Effector memory CD8-positive, alpha-beta T cell (primary cell): ENCODE measurements at regions not wholly inside any gene's neighbourhood (a gene's known extent, or its start where the extent isn't known, plus 50 kb on each side); places are given as distances from the start of the nearest gene placed in this dataset.

Experiments
- ATAC-seq: fragments of 150-1000 bp; cut with Tn5 transposase; replicated peaks from 2 replicates; pipeline ENCODE4 v1.10.0; 2021; ENCODE audit warnings: mild to moderate bottlenecking, moderate library complexity
- DNase-seq, 3 experiments: peaks; one replicate each; pipeline ENCODE4 v3.0.0; 2021
- H3K27ac Mint-ChIP-seq, 2 donors: one replicate each; pipeline ENCODE4 v1.8.0; 2022; ENCODE audit warnings: mild to moderate bottlenecking in 2 of 2, mixed read lengths in 2 of 2, moderate library complexity in 2 of 2
- H3K27me3 Mint-ChIP-seq, 2 donors: one replicate each; pipeline ENCODE4 v1.8.0; 2022; ENCODE audit warnings: mixed read lengths in 2 of 2
- H3K36me3 Mint-ChIP-seq: one replicate; pipeline ENCODE4 v1.8.0; 2022; ENCODE audit warnings: mild to moderate bottlenecking, moderate library complexity, mixed read lengths; ENCODE audit not compliant: insufficient read depth
- H3K4me1 Mint-ChIP-seq, 2 donors: one replicate each; pipeline ENCODE4 v1.8.0; 2022; ENCODE audit warnings: low read depth in 2 of 2, mixed read lengths in 2 of 2
- H3K4me3 Mint-ChIP-seq, 2 donors: one replicate each; pipeline ENCODE4 v1.8.0; 2022; ENCODE audit warnings: mild to moderate bottlenecking in 2 of 2, mixed read lengths in 2 of 2, moderate library complexity in 2 of 2
- H3K9me3 Mint-ChIP-seq, 2 donors: one replicate each; pipeline ENCODE4 v1.8.0; 2022; ENCODE audit warnings: mixed read lengths in 2 of 2

- Mint-ChIP-seq H3K27ac (peak overlapping the region in 1 of 2 donors; percentile 85), H3K4me3 (no peak overlapping the region), H3K4me1 (no peaks in the 10 kb centered on the region), H3K9me3 (peaks cover 0 to 2% of the 10 kb centered on the region in 2 donors), H3K27me3 (peaks cover 13 to 34% of the 10 kb centered on the region in 2 donors), H3K36me3 (no peaks in the 10 kb centered on the region)
- ATAC-seq (no peak), DNase-seq (no peak)
These were observed 164.3 kb upstream of the SOX4 start for GRCh38 chr6:21429291-21429690.

GRCh38 chr6:21431526-21431925, 162.0 kb upstream of the SOX4 start:
- Mint-ChIP-seq H3K36me3 (no peaks in the 10 kb centered on the region), H3K4me1 (peaks cover 0 to 2% of the 10 kb centered on the region in 2 donors), H3K9me3 (no peaks in the 10 kb centered on the region), H3K27me3 (peaks cover 13 to 23% of the 10 kb centered on the region in 2 donors), H3K27ac (no peak overlapping the region), H3K4me3 (no peak overlapping the region)
- ATAC-seq (no peak), DNase-seq (no peak)

GRCh38 chr6:21436625-21437024, 156.9 kb upstream of the SOX4 start:
- Mint-ChIP-seq H3K9me3 (no peaks in the 10 kb centered on the region), H3K36me3 (no peaks in the 10 kb centered on the region), H3K4me3 (no peak overlapping the region), H3K27ac (no peak overlapping the region), H3K27me3 (peaks cover 8 to 16% of the 10 kb centered on the region in 2 donors), H3K4me1 (peaks cover 9 to 14% of the 10 kb centered on the region in 2 donors)
- DNase-seq (no peak), ATAC-seq (no peak)

DNA sequence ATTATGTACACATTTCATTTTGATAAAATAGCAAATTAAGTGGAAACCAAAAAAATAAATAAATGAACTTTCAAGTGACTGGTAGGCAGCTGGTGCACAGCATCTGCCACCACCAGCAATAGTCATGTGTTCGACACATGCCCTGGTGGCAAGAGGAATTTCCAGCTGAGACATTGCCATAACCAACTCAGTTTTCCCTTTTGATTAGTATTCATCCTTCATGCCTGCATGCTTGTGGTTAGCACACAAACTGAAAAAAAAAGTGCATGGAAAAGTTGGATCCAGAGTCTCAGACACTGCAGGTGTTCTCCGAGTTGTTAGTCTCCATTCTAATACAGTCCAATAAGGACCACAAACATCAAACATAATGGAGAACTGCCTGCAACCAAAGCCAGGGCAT, 156.0 kb upstream of the SOX4 start:
- H3K9me3 Mint-ChIP-seq: no peaks in the 10 kb centered on the region
- DNase-seq (no peak), ATAC-seq (no peak)
- H3K27ac Mint-ChIP-seq: no peak overlapping the region
- peaks cover 9 to 14% of the 10 kb centered on the region in 2 donors for H3K4me1 Mint-ChIP-seq
- H3K4me3 Mint-ChIP-seq: peak overlapping the region; percentile 31 to 35
- no peaks in the 10 kb centered on the region for H3K36me3 Mint-ChIP-seq
- H3K27me3 Mint-ChIP-seq: peaks cover 1 to 6% of the 10 kb centered on the region in 2 donors

GRCh38 chr6:21438237-21438985, 155.1 kb upstream of the SOX4 start:
- H3K4me1 Mint-ChIP-seq: peaks cover 9 to 14% of the 10 kb centered on the region in 2 donors
- ATAC-seq (peak; percentile 49), DNase-seq (no peak)
- H3K9me3 Mint-ChIP-seq: no peaks in the 10 kb centered on the region
- H3K4me3 Mint-ChIP-seq: peak overlapping the region; percentile 31 to 35
- no peaks in the 10 kb centered on the region for H3K27me3 Mint-ChIP-seq
- H3K36me3 Mint-ChIP-seq: no peaks in the 10 kb centered on the region
- peak overlapping the region in 1 of 2 donors; percentile 87 for H3K27ac Mint-ChIP-seq

DNA sequence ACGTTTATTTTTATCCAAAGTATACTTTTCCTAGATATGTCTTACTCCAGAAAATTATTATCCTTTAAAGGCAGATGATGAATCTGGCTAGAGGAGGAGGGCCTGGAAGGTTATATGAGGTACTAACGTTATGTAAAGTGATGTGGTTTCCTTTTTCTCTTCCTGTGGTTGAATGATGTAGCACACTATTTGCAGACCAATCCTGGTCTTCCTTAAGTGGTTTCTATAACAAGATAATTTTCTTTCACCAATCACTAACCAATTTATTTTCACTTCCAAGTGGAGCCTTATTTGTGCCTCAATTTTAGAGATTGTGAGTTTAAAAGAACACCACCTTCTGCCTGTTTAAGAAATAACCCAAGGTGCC, 154.6 kb upstream of the SOX4 start:
- DNase-seq: no peak
- peak overlapping the region in 1 of 2 donors; percentile 87 for H3K27ac Mint-ChIP-seq
- H3K9me3 Mint-ChIP-seq: no peaks in the 10 kb centered on the region
- no peaks in the 10 kb centered on the region for H3K27me3 Mint-ChIP-seq
- peak; percentile 53 for ATAC-seq
- H3K4me1 Mint-ChIP-seq: peaks cover 9 to 14% of the 10 kb centered on the region in 2 donors
- no peak overlapping the region for H3K4me3 Mint-ChIP-seq
- H3K36me3 Mint-ChIP-seq: no peaks in the 10 kb centered on the region

GRCh38 chr6:21441386-21441785, 152.2 kb upstream of the SOX4 start:
- no peak for ATAC-seq
- Mint-ChIP-seq H3K9me3 (no peaks in the 10 kb centered on the region), H3K27ac (no peak overlapping the region), H3K27me3 (no peaks in the 10 kb centered on the region), H3K4me1 (peaks cover 8 to 14% of the 10 kb centered on the region in 2 donors), H3K36me3 (no peaks in the 10 kb centered on the region), H3K4me3 (no peak overlapping the region)
- no peak for DNase-seq

DNA sequence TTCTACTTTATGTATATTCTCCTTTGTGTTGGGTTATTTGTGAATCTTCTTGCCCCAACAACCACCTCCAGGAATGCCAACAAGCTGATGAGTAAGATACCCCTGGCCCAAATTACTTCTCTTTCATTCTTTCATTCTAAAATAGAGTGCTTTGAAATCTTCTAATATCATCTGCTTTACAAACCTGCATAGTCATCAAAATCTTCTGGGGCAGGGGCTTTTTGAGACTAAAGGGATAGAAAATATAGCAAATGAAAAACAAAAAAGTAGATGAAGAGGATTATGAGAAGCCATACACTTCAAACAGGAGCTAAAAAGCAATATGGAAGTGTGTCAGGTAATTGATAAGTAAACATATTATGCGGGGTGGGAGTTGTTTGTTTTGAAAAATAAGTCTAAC, 150.7 kb upstream of the SOX4 start:
- Mint-ChIP-seq H3K27me3 (no peaks in the 10 kb centered on the region), H3K9me3 (no peaks in the 10 kb centered on the region), H3K36me3 (no peaks in the 10 kb centered on the region), H3K4me3 (no peak overlapping the region), H3K27ac (no peak overlapping the region), H3K4me1 (peaks cover 7 to 12% of the 10 kb centered on the region in 2 donors)
- DNase-seq: no peak
- ATAC-seq: no peak

DNA sequence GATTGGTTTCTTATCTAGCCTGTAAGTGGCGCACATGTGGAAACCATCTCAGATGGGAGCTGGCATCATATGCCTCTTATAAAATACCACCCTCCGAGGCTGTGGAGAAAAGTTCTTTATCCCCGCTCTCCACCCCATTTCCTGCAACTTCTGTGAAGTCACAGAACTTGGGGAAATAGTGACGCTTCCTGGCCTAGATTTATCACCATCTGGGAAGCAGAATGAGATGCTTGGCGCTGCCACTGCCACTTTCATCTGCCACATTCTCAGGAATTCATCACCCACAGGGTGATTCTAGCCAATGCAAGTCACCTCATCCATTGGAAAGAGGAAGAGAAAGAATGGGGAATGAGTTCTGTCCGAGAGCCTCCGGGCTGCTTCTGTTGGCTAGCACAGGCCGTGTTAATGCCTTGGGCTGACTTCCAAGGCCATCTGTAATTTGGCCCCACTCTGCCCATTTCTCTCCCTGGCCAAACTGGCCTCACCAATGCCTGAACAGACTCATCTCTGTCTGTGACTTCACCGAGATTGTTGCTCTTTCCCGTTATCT, 148.8 kb upstream of the SOX4 start:
- Mint-ChIP-seq H3K9me3 (no peaks in the 10 kb centered on the region), H3K27me3 (peaks cover 5 to 9% of the 10 kb centered on the region in 2 donors), H3K4me1 (no peaks in the 10 kb centered on the region), H3K36me3 (no peaks in the 10 kb centered on the region), H3K27ac (no peak overlapping the region), H3K4me3 (no peak overlapping the region)
- DNase-seq (no peak), ATAC-seq (no peak)

DNA sequence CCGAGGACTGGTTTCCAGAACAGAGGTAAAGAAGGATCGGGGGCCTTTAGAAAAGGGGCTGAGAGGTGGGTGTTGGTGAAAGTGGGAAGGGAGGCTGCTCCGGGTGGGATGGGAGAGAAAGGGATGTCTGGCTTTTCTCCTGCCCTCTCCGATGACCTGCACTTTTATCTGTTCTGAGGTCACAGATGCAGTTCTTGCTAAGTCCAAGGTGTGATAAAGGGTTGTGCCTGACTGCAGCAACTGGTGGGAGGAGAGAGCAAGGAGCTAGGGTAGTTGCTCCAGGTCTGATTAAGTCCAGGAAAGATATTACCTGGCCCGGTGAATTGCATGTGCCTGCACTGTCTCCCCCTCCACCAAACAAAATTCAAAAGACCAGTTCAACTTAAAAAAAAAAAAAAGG, 145.6 kb upstream of the SOX4 start:
- ATAC-seq (no peak), DNase-seq (no peak)
- Mint-ChIP-seq H3K4me1 (no peaks in the 10 kb centered on the region), H3K27me3 (peaks cover 5 to 9% of the 10 kb centered on the region in 2 donors), H3K9me3 (no peaks in the 10 kb centered on the region), H3K36me3 (no peaks in the 10 kb centered on the region), H3K27ac (no peak overlapping the region), H3K4me3 (no peak overlapping the region)

- H3K4me1 Mint-ChIP-seq: no peaks in the 10 kb centered on the region
- no peak overlapping the region for H3K4me3 Mint-ChIP-seq
- DNase-seq (no peak), ATAC-seq (no peak)
- H3K36me3 Mint-ChIP-seq: no peaks in the 10 kb centered on the region
- no peak overlapping the region for H3K27ac Mint-ChIP-seq
- no peaks in the 10 kb centered on the region for H3K9me3 Mint-ChIP-seq
- peaks cover 5 to 9% of the 10 kb centered on the region in 2 donors for H3K27me3 Mint-ChIP-seq
These were observed 145.0 kb upstream of the SOX4 start for GRCh38 chr6:21448485-21449109.

- ATAC-seq: no peak
- DNase-seq: no peak
- H3K27me3 Mint-ChIP-seq: peaks cover 9 to 10% of the 10 kb centered on the region in 2 donors
- H3K27ac Mint-ChIP-seq: no peak overlapping the region
- no peaks in the 10 kb centered on the region for H3K36me3 Mint-ChIP-seq
- H3K4me3 Mint-ChIP-seq: no peak overlapping the region
- no peaks in the 10 kb centered on the region for H3K4me1 Mint-ChIP-seq
- H3K9me3 Mint-ChIP-seq: no peaks in the 10 kb centered on the region
These were observed 143.4 kb upstream of the SOX4 start for GRCh38 chr6:21450149-21450548.

GRCh38 chr6:21450628-21451027, 142.9 kb upstream of the SOX4 start:
- Mint-ChIP-seq H3K36me3 (no peaks in the 10 kb centered on the region), H3K9me3 (no peaks in the 10 kb centered on the region)

GRCh38 chr6:21451546-21452013, 142.0 kb upstream of the SOX4 start:
- ATAC-seq: no peak
- peaks cover 9 to 16% of the 10 kb centered on the region in 2 donors for H3K27me3 Mint-ChIP-seq
- DNase-seq: no peak
- H3K27ac Mint-ChIP-seq: no peak overlapping the region
- no peak overlapping the region for H3K4me3 Mint-ChIP-seq
- no peaks in the 10 kb centered on the region for H3K36me3 Mint-ChIP-seq
- no peaks in the 10 kb centered on the region for H3K9me3 Mint-ChIP-seq
- H3K4me1 Mint-ChIP-seq: peaks cover 0 to 3% of the 10 kb centered on the region in 2 donors

More at GRCh38 chr6:21450628-21451027, 142.9 kb upstream of the SOX4 start:
- DNase-seq: no peak
- H3K4me3 Mint-ChIP-seq: no peak overlapping the region
- no peak overlapping the region for H3K27ac Mint-ChIP-seq
- ATAC-seq: no peak
- H3K4me1 Mint-ChIP-seq: no peaks in the 10 kb centered on the region
- peaks cover 9 to 12% of the 10 kb centered on the region in 2 donors for H3K27me3 Mint-ChIP-seq
